HG02763 (cell line): ENCODE measurements at regions not wholly inside any gene's neighbourhood (a gene's known extent, or its start where the extent isn't known, plus 50 kb on each side); places are given as distances from the start of the nearest gene placed in this dataset.
"Not testable (repeated sequence)": the region's sequence is repeated elsewhere in the genome, so short reads cannot be mapped to it uniquely, and the experiment has no call there.

ENCODE experiments used
- ATAC-seq: cut with Tn5 transposase; IDR thresholded peaks from one replicate; pipeline ENCODE4 v1.9.1; 2021; ENCODE audit warnings: mild to moderate bottlenecking, moderate library complexity; ENCODE audit not compliant: unreplicated experiment

DNA sequence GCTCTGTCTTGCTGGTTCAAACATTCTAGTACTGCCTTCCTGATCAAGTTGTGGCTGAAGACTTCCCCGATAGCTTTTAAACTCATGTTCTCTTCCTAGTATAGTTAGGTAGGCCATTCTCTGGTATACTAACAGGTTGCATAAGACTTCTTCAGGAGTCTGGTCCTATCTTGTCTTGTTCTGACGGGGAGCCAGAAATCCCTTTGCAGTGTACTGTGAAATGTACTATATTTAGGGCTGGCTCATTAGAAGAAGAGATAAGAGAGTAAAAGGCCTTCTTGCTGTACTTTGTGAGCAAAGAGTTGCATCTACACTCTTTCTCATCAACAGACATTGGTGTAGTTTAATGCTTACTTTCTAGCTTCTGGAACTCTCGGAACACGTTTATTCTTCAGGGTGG lies 331.9 kb downstream of the NUP35 start:
- ATAC-seq: no peak

DNA sequence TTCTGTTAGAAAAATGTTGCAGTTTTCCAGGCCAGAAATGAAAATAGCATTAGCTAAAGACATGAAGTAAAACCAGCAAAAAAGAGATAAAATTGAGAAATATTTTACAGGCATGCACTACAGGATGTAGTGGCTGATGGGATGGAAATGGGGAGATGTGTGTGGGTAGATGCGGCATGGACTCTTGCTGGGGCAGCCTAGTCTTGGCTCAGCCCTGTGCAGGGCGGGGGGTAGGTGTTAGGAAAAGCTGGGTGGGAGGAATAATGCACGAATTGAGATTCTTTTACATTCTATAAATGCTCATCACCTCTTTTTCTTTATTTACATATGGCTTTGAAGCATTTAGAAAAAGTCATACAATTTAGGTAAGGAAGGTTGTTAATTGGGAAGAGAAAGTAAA lies 334.2 kb downstream of the NUP35 start:
- ATAC-seq: no peak

DNA sequence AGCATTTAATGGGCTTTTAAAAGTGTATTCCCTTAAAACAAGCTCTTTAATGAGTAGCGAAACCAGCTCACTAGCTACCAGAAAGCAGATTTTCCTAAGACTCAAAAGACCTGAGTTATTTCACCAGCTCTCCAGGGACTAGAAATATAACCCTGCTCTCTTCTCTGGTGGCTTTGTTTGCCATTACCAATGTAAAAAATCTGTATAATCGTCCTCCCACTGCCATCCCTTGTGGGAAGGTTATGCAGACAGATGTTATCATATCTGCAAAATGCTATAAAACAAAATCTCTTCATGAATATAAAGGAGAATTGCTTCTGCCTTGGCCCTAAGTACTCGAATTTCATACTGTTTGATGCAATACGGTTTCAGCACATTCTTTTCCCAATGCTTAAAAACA lies 335.2 kb downstream of the NUP35 start:
- ATAC-seq: no peak

DNA sequence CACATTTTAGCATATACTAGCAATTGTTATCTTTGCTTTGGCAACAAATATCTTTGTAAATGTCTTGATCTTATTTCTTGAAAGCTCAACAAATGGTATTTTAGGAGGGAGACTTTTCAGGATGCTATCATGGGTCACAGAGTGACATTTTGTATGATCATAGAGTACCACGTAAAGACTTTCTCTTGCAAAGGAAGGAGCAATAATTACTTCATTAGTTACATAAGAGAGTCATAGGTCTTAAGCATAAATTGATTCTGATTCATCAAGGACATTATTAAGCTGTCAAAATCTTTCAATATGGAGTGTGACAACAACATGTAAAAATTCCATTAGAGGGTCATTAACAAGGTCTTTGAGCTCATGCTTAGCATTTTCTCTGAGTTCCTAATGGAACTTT lies 339.6 kb downstream of the NUP35 start:
- no peak for ATAC-seq

DNA sequence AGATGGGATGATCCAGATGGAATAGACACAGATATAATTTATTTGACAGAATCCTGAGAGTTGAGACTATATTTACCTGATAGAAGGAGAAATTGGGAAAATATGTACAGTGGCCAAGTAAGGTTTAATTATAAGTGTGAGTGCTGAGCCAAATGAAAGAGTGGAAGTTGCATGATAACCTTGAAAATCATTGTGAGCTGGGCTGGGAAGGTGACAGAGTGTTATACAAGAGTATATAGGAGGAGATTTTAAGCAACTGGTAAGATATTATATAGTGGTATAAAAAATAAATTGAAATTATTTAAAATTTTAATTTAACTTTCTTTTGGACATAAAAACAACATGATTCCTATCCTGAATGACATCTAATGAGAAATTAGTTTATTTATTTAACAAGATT lies 340.8 kb downstream of the NUP35 start:
- no peak for ATAC-seq

DNA sequence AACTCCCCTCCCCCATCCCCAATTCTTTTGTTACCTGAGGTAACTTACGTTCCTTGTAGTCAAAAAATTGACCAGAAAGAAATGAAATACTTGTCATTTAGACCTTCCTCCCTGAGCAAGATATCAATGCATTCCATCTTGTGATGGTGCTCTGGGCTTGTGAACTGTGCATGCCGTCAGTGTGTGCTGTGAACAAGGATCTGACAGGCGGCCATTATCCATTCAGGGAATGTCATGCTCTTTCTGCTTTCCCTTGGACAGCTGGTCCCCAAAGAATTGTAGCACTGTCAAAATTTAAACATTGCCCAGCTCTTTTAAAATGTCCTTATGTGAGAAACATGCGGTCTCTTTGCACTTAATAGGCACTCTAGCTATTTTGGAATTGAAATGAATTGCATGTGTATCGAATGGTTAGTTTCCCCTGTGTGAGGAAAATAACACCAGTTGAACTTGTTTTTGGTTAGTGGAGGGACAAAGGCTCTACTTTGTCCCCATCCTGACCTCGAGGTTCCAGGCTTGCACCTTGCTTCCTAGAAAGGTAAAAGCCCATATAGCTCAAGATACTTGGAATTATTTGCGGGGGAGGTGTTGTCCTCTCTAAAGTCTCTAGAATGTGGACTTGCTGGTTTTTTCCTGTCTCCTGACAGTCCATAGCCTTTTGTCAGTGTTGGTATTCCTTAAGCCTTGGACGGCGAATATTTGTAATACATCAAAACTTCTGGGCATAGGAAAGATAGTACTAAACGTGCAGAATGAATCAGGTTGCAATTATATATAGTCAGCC lies 350.9 kb downstream of the NUP35 start:
- ATAC-seq: no peak

DNA sequence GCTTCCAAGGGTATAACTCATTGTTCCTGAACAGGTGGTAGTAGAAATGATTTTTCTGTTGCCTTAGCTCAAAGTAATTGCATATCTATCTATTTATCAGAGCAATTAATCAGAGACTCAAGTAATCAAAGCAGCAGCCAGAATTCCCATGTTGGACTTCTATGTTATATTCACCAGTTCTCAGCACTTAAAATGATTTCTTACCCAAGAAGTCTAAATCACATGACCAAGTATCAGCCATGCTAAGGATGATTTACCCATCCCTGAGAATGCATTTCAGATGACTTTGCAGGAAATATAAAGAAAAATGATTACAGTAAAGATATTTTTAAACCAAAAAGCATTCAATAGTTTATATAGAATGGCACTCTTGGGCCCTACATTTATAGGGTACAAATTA lies 352.2 kb downstream of the NUP35 start:
- no peak for ATAC-seq

DNA sequence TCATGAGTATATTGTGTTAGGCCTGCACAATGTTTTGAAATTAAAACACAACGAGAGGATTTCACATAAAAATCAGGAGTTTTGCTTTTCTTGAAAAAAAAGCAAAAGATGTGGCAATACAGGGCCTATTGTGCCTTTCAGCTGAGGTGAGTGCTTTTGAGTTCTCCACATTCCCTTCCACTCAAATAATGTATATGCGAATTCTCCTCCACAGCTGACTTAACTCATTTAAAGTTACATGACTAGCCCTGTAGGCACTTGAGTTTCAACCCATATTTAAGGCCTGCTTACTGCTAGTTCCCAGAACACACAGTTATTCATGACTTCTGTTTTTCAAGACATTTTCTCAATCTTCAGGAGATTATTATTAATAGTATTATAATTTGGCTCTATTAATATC lies 353.1 kb downstream of the NUP35 start:
- no peak for ATAC-seq

DNA sequence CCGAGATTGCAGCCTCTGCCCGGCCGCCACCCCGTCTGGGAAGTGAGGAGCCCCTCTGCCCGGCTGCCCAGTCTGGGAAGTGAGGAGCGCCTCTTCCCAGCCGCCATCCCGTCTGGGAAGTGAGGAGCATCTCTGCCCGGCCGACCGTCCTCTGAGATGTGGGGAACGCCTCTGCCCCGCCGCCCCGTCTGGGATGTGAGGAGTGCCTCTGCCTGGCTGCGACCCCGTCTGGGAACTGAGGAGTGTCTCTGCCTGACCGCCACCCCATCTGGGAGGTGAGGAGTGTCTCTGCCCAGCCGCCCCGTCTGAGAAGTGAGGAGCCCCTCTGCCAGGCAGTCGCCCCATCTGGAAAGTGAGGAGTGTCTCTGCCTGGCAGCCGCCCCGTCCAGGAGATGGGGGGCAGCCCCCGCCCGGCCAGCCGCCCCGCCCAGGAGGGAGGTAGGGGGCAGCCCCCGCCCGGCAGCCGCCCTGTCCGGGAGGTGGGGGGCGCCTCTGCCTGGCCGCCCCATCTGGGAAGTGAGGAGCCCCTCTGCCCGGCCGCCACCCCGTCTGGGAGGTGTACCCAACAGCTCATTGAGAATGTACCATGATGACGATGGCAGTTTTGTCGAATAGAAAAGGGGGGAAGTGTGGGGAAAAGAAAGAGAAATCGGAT lies 354.8 kb downstream of the NUP35 start:
- ATAC-seq: not testable (repeated sequence)

DNA sequence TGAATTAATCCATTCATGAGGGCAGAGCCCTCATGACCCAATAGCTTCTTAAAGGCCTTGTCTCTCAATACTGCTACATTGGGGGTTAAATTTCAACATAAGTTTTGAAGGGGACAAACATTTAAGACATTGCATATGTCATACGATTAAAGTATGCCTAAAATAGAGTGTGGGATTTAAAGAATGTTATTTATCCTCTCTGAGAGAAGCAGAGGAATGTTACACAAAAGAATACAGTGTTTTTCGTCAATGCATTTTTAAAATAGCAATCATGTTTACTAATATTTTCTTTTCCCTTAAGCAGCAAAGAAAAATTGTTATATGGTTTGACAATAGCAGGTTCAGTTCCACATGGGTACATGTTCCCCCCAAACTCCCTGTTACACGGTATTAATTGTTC lies 363.1 kb downstream of the NUP35 start:
- no peak for ATAC-seq

DNA sequence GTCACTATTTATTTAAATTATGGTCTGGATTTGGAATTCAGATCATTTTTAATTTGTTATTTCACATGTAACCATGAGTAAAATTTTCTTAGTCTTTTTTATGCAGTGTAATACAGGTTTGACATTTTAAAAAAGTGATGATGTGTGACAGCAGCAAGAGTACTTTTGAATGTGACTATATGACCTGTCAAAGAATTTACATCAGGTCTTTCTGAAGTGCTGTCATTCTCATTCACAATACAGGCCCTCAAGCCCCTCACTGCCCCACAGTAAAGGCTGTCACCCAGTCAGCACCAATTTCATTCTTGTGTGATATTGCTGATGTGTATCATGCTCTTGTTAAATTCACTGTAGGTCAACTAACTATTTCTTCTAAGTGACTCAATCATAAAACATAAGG lies 364.2 kb downstream of the NUP35 start:
- ATAC-seq: no peak

DNA sequence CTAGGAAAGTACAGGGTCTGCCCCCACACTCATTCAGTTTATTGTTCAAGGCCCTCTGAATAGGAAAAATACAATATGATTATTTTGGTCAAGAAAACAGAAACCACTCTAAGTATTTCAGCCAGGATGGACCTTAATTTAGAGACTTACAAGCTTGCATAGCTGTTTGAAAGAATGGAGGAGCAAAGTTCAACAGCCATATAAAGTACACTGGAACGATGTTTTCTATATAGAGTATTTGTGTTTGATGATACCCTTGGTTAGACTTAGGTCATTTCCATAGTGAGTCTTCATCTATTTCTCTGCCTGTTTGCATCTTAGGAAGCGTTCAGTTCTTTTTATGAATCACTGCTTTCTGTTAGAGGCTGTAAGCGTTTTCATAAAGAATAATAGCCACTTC lies 366.2 kb downstream of the NUP35 start:
- ATAC-seq: no peak

DNA sequence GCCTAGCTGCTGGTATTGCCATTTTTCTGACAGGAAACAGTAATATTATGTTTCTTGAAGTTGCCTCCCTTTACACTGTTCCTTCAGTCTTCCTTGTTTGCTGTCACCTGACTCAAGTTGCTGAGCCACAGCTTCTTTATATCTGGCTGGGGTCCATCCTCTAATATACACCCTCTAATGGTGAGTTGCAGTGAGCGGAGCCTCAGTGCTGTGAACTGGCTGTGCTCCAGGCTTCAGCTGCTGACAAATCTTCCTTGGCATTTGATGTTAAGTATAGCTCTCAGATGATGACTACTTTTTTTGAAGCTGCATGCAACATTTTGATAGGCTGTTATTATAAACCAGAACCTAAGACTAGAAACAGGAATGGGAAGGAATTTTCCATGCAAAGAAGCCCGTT lies 366.7 kb downstream of the NUP35 start:
- ATAC-seq: no peak

DNA sequence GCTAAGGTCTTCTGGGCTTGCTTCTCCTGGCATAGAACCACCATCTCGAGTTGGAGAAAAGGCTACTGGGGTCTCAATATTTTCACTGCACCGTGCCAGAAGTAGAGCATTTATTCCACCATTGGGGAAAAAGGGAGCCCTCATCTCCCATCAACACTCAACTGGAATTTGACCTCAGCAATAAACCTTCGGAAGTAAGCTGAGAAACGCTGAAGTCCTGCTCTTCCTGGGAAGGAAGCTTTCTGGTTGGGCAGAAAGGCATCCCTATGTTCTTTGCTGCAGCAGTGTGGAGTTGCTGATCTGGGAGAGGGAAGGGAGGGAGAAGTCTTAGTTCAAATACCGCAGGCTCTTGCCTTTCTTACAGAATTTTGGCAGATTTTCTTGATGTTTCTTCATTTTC lies 368.8 kb downstream of the NUP35 start:
- no peak for ATAC-seq

DNA sequence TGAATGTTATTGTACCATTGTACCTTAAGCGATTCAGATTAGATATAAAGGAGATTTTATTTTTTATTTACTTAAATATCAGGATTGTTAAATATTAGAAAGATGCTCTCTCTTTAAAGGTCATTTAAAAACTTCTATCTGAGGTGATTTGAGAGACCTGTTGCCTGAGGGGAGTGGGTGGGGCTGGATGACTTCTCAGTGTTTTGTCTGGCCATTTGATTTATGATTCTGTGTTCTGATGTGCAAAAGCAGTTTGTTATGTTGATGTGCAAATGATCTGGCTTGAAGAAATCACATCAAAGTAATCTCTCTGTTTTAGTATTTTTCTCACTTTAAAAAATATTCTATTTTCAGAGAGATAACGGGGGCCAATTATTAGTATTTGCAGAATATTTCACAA lies 370.8 kb downstream of the NUP35 start:
- ATAC-seq: no peak

DNA sequence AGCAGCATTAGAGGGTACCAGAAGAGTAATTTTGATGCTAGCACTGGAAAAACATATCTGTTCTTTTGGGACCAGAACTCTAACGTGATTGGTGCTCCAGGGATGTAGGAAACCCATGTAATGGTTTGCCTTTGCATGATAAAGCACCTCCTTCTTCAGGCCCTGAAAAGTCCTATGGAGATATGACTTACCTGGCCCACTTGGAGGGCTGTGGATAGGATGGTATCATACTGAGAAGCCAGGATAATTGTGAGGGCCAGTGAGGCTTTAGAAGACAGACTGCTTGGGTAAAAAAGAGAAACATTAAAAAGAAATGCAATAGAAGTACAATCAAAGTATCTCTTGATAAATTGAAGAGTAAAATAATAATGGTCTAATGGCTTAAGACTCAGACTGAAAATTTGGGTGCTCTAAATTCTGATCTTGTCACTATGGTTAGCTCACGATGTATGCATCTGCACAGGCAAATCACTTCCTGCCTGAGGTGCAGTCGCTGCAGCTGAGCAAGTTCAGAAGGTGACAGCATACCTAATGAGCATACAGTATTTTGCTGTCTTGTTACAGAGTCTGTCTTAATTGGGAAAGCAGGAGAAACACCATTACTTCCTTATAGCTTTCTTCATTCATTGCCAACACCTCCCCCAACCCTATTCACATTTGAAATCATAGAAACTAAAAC lies 371.5 kb downstream of the NUP35 start:
- peak; percentile 97 for ATAC-seq

DNA sequence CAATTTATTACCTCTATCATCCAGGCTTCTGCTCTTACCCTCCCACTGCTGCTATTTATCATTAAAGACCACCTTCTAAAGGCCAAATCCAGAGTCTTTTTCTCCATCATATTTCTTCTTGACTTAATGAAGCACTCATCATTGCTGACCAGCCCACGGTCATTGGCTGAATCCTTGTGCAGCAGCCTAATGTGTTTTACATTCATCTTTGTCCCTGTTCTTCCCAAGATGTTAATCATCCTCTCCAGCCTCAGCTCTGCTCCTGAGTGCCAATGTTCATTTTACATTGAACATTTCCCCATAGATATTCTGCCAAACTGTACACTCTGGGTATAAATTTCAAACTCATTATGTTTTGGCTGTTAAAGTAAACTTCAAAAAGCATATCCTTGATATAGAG lies 373.6 kb downstream of the NUP35 start:
- ATAC-seq: no peak

DNA sequence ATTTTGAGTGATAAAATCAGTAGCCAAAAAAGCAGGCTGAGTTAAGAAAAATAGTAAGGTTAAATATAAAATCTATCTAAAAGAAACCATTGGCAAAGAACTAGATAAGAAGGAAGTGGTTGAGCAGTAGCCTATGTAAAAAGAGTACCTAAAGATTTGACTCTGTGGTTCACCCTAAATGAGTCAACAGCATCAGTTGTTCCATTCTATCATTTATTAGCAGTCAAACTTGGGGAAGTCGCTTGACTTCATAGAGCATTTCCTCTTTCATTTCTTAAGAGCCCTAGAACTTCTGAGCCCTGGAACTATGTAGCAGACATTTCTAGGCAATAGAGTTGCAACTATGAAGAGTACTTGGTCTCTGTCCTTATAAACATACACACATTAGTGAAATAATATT lies 381.7 kb downstream of the NUP35 start:
- ATAC-seq: peak; percentile 88

DNA sequence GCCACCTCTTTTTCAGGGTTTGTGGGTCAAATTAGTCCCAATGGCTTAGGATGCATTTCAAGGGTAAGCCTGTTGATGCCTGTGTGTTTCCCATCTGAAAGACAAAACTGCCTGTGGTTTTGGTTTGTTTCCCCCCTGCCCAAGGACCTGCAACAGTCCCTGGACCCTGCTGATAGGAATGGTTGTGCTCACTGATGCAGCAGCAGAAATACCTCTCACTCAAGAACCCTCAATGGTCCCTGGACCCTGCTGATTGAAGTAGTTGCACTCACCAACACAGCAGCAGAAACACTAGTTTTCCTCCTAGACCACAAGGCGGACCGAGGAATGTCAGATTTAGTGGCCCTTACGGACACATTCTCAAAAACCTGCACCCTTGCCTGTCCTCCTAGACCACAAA lies 386.9 kb downstream of the NUP35 start:
- ATAC-seq: no peak

DNA sequence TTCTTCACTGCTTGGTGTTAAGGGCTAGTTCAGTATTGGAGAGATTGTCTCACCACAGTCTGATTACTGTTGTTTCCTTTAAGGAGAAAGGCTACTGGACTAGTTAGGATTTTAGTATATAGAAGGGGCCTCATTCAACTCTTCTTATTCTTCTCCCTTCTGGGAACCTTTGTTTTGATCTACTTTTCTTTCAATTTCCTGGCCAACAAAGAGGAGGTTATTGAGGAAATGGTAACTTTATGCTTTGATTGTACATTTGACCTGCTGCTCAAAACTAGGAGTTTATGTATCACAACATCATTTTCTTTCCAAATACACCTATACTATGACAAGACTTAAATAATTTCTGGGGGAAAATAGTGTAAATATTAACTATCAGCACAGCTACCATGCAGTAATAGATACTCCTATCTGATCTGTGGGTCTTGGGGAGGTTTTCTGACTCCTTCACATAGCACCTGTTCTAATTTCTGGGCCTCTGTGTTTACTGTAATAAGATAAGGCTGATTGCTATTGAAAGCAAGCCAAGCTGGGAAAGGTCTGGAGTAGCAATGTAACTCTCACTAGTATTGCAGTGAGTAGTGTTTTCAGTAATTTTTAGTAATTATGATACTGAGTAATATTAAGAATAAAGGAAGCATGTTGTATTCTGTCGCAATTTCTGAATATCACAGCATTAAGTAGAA lies 395.3 kb downstream of the NUP35 start:
- ATAC-seq: no peak

DNA sequence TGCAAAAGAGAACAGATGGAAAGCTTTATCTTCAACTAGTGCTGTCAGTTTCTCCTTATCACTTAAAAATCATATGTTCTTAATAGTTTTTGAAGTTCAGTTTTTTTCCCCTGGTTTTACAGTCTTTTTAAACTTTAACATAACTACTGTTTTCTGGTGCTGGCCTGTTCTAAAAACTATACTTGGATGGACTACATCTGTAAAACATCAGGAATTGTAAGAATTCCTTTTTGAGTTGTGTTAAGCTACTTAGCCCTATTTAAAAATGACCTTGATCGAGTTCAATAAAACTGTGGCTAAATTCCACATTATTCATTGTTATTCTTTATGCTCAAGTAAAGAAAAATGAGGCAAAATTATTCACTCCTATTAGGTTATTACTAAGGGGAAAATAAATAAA lies 397.7 kb downstream of the NUP35 start:
- ATAC-seq: no peak
